ENCODE measurements at regions not wholly inside any gene's neighbourhood (a gene's known extent, or its start where the extent isn't known, plus 50 kb on each side); places are given as distances from the start of the nearest gene placed in this dataset.
A peak's percentile ranks its signal among the peaks of the same experiment; 100 is the strongest.

DNA sequence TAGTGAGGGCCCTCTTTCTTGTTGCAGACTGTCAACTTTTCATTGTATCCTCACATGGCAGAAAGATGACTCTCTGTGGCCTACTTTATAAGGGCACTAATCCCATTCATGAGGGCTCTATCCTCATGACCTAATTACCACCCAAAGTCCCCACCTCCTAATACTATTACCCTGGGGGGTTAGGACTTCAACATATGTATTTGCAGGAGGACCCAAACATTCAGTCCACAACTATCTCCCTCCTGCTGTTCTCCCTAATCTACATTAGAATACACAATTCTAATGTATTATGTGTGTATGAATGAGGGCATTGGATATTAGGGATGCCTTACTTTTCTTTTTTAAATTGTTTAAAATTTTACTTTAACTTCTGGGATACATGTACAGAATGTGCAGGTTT lies 246.0 kb upstream of the TANK start:
- Histone ChIP-seq H4K20me1 (ENCODE audit: insufficient read depth) (no peaks in the 10 kb centered on the region), H3K27me3 (ENCODE audit: insufficient read depth) (no peaks in the 10 kb centered on the region), H3K36me3 (replicated peaks in 1 of 2; ENCODE audit: control insufficient read depth in 1 of 2, insufficient read depth in 2 of 2, low read length in 1 of 2) (no peaks in the 10 kb centered on the region), H3K4me3 (ENCODE audit: low read depth in 2 of 2, low read length in 1 of 2) (no peak overlapping the region), H3K4me1 (ENCODE audit: control insufficient read depth in 1 of 2, insufficient read depth in 2 of 2, low read depth in 1 of 2, low read length in 1 of 2) (peaks cover 9 to 13% of the 10 kb centered on the region in 2 experiments; a peak in 3 of 4 replicates), H3K79me2 (ENCODE audit: insufficient read depth) (no peaks in the 10 kb centered on the region), H3F3A (replicated peaks; ENCODE audit: insufficient read depth) (no peaks in the 10 kb centered on the region), H3K9me2 (no peaks in the 10 kb centered on the region), H3K4me2 (no peak overlapping the region), H2AFZ (ENCODE audit: low read depth) (no peak overlapping the region), H3K9me3 (no peaks in the 10 kb centered on the region), H3K27ac (ENCODE audit: low read depth in 2 of 2, low read length in 1 of 2) (no peak overlapping the region), H3K9ac (no peak overlapping the region)
- ChIA-PET POLR2A (no interaction called here), CTCF (no interaction called here)
- TF ChIP-seq RAD21 (IDR thresholded peaks at IDR 0.05; ENCODE audit: low read length), result no peak
- TF ChIP-seq SMC3 (IDR thresholded peaks at IDR 0.05; ENCODE audit: low read depth, low read length), result no peak
- TF ChIP-seq RXRA (IDR thresholded peaks at IDR 0.05; ENCODE audit: borderline replicate concordance, low read depth), result no peak
- TF ChIP-seq GABPA (IDR thresholded peaks at IDR 0.05; ENCODE audit: low read depth), result no peak
- TF ChIP-seq EP300 (IDR thresholded peaks at IDR 0.05; ENCODE audit: borderline replicate concordance in 1 of 2, low read depth in 1 of 2, low read length in 1 of 2), result no peak
- TF ChIP-seq, protein P1, sequence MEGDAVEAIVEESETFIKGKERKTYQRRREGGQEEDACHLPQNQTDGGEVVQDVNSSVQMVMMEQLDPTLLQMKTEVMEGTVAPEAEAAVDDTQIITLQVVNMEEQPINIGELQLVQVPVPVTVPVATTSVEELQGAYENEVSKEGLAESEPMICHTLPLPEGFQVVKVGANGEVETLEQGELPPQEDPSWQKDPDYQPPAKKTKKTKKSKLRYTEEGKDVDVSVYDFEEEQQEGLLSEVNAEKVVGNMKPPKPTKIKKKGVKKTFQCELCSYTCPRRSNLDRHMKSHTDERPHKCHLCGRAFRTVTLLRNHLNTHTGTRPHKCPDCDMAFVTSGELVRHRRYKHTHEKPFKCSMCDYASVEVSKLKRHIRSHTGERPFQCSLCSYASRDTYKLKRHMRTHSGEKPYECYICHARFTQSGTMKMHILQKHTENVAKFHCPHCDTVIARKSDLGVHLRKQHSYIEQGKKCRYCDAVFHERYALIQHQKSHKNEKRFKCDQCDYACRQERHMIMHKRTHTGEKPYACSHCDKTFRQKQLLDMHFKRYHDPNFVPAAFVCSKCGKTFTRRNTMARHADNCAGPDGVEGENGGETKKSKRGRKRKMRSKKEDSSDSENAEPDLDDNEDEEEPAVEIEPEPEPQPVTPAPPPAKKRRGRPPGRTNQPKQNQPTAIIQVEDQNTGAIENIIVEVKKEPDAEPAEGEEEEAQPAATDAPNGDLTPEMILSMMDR (IDR thresholded peaks at IDR 0.05), result no peak
- TF ChIP-seq GATA2 (CRISPR knock-in tag; IDR thresholded peaks at IDR 0.05), result no peak
- no peak for TF ChIP-seq RFX5 (IDR thresholded peaks at IDR 0.05; ENCODE audit: low read length)
- TF ChIP-seq NFIC (IDR thresholded peaks at IDR 0.05; ENCODE audit: borderline replicate concordance), result no peak
- no peak for DNase-seq

DNA sequence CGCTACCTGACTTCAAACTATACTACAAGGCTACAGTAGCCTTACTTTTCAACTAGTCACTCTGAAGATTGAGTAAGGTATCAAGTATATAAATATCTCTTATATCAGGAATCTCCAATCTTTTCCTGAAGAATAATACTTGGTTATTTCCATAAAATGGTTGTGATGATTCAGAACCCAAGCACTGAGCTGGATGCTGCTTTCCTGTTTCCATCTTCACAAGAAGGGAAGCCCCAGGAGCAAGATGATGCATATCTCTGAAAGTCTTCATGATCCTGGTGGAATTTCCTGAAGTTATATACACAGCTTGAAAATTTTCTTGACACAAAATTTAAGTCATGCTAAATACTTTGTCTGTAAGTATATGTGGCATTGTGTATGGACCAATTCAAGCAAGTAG lies 243.9 kb upstream of the TANK start:
- Histone ChIP-seq H3K9me3 (no peaks in the 10 kb centered on the region), H3K4me2 (no peak overlapping the region), H2AFZ (ENCODE audit: low read depth) (no peak overlapping the region), H3K9ac (no peak overlapping the region), H3K27me3 (ENCODE audit: insufficient read depth) (no peaks in the 10 kb centered on the region), H3K4me3 (ENCODE audit: low read depth in 2 of 2, low read length in 1 of 2) (no peak overlapping the region), H3K79me2 (ENCODE audit: insufficient read depth) (no peaks in the 10 kb centered on the region), H3K27ac (ENCODE audit: low read depth in 2 of 2, low read length in 1 of 2) (peak overlapping the region in 1 of 2 experiments; percentile 48; a peak in 2 of 4 replicates), H3K36me3 (replicated peaks in 1 of 2; ENCODE audit: control insufficient read depth in 1 of 2, insufficient read depth in 2 of 2, low read length in 1 of 2) (no peaks in the 10 kb centered on the region), H3F3A (replicated peaks; ENCODE audit: insufficient read depth) (peaks cover 5% of the 10 kb centered on the region), H3K9me2 (no peaks in the 10 kb centered on the region), H4K20me1 (ENCODE audit: insufficient read depth) (no peaks in the 10 kb centered on the region), H3K4me1 (ENCODE audit: control insufficient read depth in 1 of 2, insufficient read depth in 2 of 2, low read depth in 1 of 2, low read length in 1 of 2) (peaks cover 16 to 20% of the 10 kb centered on the region in 2 experiments; a peak in 3 of 4 replicates)
- CTCF ChIA-PET, result no interaction called here
- 100% methylated on average over 1 of the region's 1 CpG for WGBS (ENCODE audit: low lambda C conversion rate)
- DNase-seq, result no peak
- TF ChIP-seq FOSL2 (IDR thresholded peaks at IDR 0.05; ENCODE audit: borderline replicate concordance, low read depth) (peak; percentile 47; the same call in 1 of the 2 replicates), RFX5 (IDR thresholded peaks at IDR 0.05; ENCODE audit: low read length) (no peak), TCF12 (IDR thresholded peaks at IDR 0.05) (peak; percentile 32)
- TF ChIP-seq, protein P2, sequence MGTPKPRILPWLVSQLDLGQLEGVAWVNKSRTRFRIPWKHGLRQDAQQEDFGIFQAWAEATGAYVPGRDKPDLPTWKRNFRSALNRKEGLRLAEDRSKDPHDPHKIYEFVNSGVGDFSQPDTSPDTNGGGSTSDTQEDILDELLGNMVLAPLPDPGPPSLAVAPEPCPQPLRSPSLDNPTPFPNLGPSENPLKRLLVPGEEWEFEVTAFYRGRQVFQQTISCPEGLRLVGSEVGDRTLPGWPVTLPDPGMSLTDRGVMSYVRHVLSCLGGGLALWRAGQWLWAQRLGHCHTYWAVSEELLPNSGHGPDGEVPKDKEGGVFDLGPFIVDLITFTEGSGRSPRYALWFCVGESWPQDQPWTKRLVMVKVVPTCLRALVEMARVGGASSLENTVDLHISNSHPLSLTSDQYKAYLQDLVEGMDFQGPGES (IDR thresholded peaks at IDR 0.05; ENCODE audit: low read depth, low read length), result no peak
- TF ChIP-seq, protein P3, sequence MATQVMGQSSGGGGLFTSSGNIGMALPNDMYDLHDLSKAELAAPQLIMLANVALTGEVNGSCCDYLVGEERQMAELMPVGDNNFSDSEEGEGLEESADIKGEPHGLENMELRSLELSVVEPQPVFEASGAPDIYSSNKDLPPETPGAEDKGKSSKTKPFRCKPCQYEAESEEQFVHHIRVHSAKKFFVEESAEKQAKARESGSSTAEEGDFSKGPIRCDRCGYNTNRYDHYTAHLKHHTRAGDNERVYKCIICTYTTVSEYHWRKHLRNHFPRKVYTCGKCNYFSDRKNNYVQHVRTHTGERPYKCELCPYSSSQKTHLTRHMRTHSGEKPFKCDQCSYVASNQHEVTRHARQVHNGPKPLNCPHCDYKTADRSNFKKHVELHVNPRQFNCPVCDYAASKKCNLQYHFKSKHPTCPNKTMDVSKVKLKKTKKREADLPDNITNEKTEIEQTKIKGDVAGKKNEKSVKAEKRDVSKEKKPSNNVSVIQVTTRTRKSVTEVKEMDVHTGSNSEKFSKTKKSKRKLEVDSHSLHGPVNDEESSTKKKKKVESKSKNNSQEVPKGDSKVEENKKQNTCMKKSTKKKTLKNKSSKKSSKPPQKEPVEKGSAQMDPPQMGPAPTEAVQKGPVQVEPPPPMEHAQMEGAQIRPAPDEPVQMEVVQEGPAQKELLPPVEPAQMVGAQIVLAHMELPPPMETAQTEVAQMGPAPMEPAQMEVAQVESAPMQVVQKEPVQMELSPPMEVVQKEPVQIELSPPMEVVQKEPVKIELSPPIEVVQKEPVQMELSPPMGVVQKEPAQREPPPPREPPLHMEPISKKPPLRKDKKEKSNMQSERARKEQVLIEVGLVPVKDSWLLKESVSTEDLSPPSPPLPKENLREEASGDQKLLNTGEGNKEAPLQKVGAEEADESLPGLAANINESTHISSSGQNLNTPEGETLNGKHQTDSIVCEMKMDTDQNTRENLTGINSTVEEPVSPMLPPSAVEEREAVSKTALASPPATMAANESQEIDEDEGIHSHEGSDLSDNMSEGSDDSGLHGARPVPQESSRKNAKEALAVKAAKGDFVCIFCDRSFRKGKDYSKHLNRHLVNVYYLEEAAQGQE (IDR thresholded peaks at IDR 0.05; ENCODE audit: low read depth, low read length), result no peak
- TF ChIP-seq, protein P4, sequence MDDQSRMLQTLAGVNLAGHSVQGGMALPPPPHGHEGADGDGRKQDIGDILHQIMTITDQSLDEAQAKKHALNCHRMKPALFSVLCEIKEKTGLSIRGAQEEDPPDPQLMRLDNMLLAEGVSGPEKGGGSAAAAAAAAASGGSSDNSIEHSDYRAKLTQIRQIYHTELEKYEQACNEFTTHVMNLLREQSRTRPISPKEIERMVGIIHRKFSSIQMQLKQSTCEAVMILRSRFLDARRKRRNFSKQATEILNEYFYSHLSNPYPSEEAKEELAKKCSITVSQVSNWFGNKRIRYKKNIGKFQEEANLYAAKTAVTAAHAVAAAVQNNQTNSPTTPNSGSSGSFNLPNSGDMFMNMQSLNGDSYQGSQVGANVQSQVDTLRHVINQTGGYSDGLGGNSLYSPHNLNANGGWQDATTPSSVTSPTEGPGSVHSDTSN (IDR thresholded peaks at IDR 0.05), result peak; percentile 18
- TF ChIP-seq, protein P5, sequence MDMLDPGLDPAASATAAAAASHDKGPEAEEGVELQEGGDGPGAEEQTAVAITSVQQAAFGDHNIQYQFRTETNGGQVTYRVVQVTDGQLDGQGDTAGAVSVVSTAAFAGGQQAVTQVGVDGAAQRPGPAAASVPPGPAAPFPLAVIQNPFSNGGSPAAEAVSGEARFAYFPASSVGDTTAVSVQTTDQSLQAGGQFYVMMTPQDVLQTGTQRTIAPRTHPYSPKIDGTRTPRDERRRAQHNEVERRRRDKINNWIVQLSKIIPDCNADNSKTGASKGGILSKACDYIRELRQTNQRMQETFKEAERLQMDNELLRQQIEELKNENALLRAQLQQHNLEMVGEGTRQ (IDR thresholded peaks at IDR 0.05; ENCODE audit: borderline replicate concordance, low read depth, low read length), result no peak
- POLR2A ChIA-PET, result no interaction called here

Measured in SK-N-SH (cell line).